Natural killer cell treated with Interleukin-12 subunit alpha and Interleukin-12 subunit beta and Interleukin-15 and Interleukin-18, amount 100 ng/mL, for 72 hours (primary cell): ENCODE measurements at regions not wholly inside any gene's neighbourhood (a gene's known extent, or its start where the extent isn't known, plus 50 kb on each side); places are given as distances from the start of the nearest gene placed in this dataset.

Experiments used
- ATAC-seq, 2 donors: fragments of 150-1000 bp; cut with Tn5 transposase in 1 of 2; sonication (Bioruptor Pico), chemical (Tn5 transposase) in 1 of 2; 2 replicates each; pipeline ENCODE4 v1.10.0; 2021
- DNase-seq: peaks from one replicate; pipeline ENCODE4 v3.0.0; 2022; ENCODE audit warnings: low spot score
- H3K27ac Mint-ChIP-seq, 2 donors: 1 replicate in 1 of 2; 2 replicates in 1 of 2; pipeline ENCODE4 v1.8.0; 2022; ENCODE audit warnings: mixed read lengths in 2 of 2, mild to moderate bottlenecking in 1 of 2, moderate library complexity in 1 of 2
- H3K27me3 Mint-ChIP-seq, 2 donors: 1 replicate in 1 of 2; 2 replicates in 1 of 2; pipeline ENCODE4 v1.8.0; 2022; ENCODE audit warnings: mixed read lengths in 2 of 2
- H3K36me3 Mint-ChIP-seq: one replicate; pipeline ENCODE4 v1.8.0; 2022; ENCODE audit warnings: mixed read lengths
- H3K4me1 Mint-ChIP-seq, 2 donors: 1 replicate in 1 of 2; 2 replicates in 1 of 2; pipeline ENCODE4 v1.8.0; 2022; ENCODE audit warnings: low read depth in 2 of 2, mixed read lengths in 2 of 2, mild to moderate bottlenecking in 1 of 2
- H3K4me3 Mint-ChIP-seq: one replicate; pipeline ENCODE4 v1.8.0; 2022; ENCODE audit warnings: mixed read lengths
- H3K9me3 Mint-ChIP-seq: 2 replicates; pipeline ENCODE4 v1.8.0; 2022; ENCODE audit warnings: mixed read lengths

DNA sequence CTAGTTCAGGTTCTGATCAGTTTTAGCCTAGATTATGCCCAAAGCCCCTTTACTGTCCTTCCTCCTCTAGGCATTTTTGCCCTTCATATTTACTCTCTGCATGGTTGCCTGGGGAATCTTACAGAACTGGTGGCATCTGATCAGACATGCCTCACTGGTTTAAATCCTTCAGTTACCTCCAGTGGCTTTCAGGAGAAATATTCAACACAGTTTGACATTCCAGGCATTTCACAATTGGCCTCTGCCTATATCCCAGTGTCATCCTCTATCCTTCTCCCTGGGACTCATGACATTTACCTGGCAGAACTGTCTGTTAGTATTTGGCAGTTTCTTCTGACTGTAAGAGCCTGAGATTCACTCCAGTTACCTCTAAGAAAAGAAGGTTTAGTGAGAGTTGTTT, 152.9 kb upstream of the MEIS1 start:
- H3K36me3 Mint-ChIP-seq, result no peaks in the 10 kb centered on the region
- no peak overlapping the region for H3K27ac Mint-ChIP-seq
- ATAC-seq (no peak), DNase-seq (no peak)
- peaks cover 4% of the 10 kb centered on the region for H3K9me3 Mint-ChIP-seq
- H3K27me3 Mint-ChIP-seq, result no peaks in the 10 kb centered on the region
- no peak overlapping the region for H3K4me3 Mint-ChIP-seq
- no peaks in the 10 kb centered on the region for H3K4me1 Mint-ChIP-seq

- H3K27ac Mint-ChIP-seq, result no peak overlapping the region
- H3K4me3 Mint-ChIP-seq, result no peak overlapping the region
Measured at GRCh38 chr2:66279024-66279423, 155.9 kb upstream of the MEIS1 start.

GRCh38 chr2:66275984-66276383, 158.9 kb upstream of the MEIS1 start:
- no peak for ATAC-seq
- Mint-ChIP-seq H3K4me3 (no peak overlapping the region), H3K27ac (no peak overlapping the region), H3K4me1 (no peaks in the 10 kb centered on the region), H3K36me3 (no peaks in the 10 kb centered on the region), H3K9me3 (no peaks in the 10 kb centered on the region), H3K27me3 (no peaks in the 10 kb centered on the region)
- no peak for DNase-seq

More at GRCh38 chr2:66279024-66279423, 155.9 kb upstream of the MEIS1 start:
- no peaks in the 10 kb centered on the region for H3K4me1 Mint-ChIP-seq
- no peaks in the 10 kb centered on the region for H3K36me3 Mint-ChIP-seq
- no peaks in the 10 kb centered on the region for H3K9me3 Mint-ChIP-seq
- no peak for DNase-seq
- no peaks in the 10 kb centered on the region for H3K27me3 Mint-ChIP-seq
- no peak for ATAC-seq

GRCh38 chr2:66273933-66274490, 160.9 kb upstream of the MEIS1 start:
- Mint-ChIP-seq H3K27me3 (no peaks in the 10 kb centered on the region), H3K27ac (no peak overlapping the region), H3K9me3 (no peaks in the 10 kb centered on the region), H3K36me3 (no peaks in the 10 kb centered on the region), H3K4me1 (no peaks in the 10 kb centered on the region), H3K4me3 (no peak overlapping the region)
- ATAC-seq (no peak), DNase-seq (no peak)

GRCh38 chr2:66272751-66273150, 162.2 kb upstream of the MEIS1 start:
- Mint-ChIP-seq H3K36me3 (no peaks in the 10 kb centered on the region), H3K4me1 (no peaks in the 10 kb centered on the region), H3K4me3 (no peak overlapping the region), H3K27ac (no peak overlapping the region), H3K27me3 (no peaks in the 10 kb centered on the region), H3K9me3 (no peaks in the 10 kb centered on the region)
- no peak for DNase-seq
- ATAC-seq, result no peak

DNA sequence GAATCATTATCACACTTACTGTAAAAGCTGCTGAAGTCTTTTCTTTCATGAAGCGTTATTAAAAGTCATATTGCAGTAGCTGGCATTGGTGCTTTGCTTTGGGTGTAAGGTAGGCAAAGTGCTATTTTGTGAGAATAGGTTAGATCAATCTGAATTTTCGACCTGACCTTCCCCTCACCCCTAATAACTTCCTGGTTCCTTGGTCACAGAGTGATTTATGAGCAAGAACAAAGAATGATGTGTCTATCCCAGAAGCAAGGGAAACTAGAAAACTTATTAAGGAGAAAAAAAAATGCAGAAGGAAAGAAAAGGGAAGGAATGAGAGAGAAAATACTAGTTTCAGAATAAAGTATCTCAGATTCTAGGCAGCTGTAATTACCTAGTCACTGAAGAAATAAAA, 163.1 kb upstream of the MEIS1 start:
- Mint-ChIP-seq H3K9me3 (no peaks in the 10 kb centered on the region), H3K4me1 (no peaks in the 10 kb centered on the region), H3K27ac (no peak overlapping the region), H3K4me3 (no peak overlapping the region), H3K36me3 (no peaks in the 10 kb centered on the region), H3K27me3 (no peaks in the 10 kb centered on the region)
- ATAC-seq, result no peak
- no peak for DNase-seq

GRCh38 chr2:66270247-66270646, 164.7 kb upstream of the MEIS1 start:
- Mint-ChIP-seq H3K27ac (no peak overlapping the region), H3K27me3 (no peaks in the 10 kb centered on the region), H3K9me3 (peaks cover 3% of the 10 kb centered on the region), H3K4me1 (no peaks in the 10 kb centered on the region), H3K36me3 (no peaks in the 10 kb centered on the region), H3K4me3 (no peak overlapping the region)
- ATAC-seq (no peak), DNase-seq (no peak)

DNA sequence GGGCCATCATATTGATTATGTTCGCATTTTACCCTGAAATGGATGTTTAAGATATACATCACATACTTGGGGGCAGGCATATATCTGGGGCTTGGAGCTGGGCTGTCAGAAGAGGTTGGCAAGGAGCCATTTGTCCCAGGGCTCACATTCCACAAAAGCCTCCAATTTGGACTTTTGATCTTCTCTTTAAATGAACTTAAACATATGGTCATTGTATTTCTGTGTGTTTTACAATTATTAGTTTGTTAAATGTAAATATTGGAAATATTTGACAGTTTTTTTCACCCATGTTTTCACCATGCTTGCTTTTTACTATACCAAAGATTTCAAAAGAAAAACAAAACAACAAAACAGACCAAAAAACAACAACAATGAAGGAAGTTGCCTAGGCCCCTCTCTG, 165.8 kb upstream of the MEIS1 start:
- H3K27me3 Mint-ChIP-seq, result no peaks in the 10 kb centered on the region
- no peak for ATAC-seq
- H3K27ac Mint-ChIP-seq, result no peak overlapping the region
- H3K9me3 Mint-ChIP-seq, result peaks cover 3% of the 10 kb centered on the region
- no peak for DNase-seq
- H3K36me3 Mint-ChIP-seq, result no peaks in the 10 kb centered on the region
- no peaks in the 10 kb centered on the region for H3K4me1 Mint-ChIP-seq
- H3K4me3 Mint-ChIP-seq, result no peak overlapping the region

- Mint-ChIP-seq H3K4me3 (no peak overlapping the region), H3K36me3 (no peaks in the 10 kb centered on the region), H3K4me1 (no peaks in the 10 kb centered on the region), H3K9me3 (peaks cover 3% of the 10 kb centered on the region), H3K27ac (no peak overlapping the region), H3K27me3 (no peaks in the 10 kb centered on the region)
- no peak for DNase-seq
- ATAC-seq, result no peak
Measured at GRCh38 chr2:66268756-66269155, 166.2 kb upstream of the MEIS1 start.

DNA sequence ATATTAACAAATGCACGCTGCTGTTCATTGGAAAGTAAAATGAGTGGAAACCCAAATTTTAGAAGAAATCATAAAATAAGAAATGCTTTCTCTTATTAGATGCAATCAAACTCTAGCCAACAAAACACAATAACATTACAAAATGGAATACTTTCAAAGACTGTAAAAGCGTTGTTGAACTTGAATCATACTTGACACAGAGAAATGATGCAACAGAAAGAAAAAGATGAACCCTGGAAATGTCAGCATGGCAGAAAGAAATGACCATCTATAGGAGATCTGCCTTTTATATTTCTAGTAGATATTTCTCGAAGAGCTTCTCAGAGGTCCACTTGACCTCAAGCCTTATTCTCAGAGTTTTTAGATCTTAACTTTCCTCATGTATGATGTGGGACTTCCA, 170.6 kb upstream of the MEIS1 start:
- ATAC-seq, result no peak
- H3K27ac Mint-ChIP-seq, result no peak overlapping the region
- H3K4me3 Mint-ChIP-seq, result no peak overlapping the region
- H3K27me3 Mint-ChIP-seq, result no peaks in the 10 kb centered on the region
- H3K36me3 Mint-ChIP-seq, result no peaks in the 10 kb centered on the region
- DNase-seq, result no peak
- no peaks in the 10 kb centered on the region for H3K4me1 Mint-ChIP-seq
- H3K9me3 Mint-ChIP-seq, result peaks cover 3% of the 10 kb centered on the region

- Mint-ChIP-seq H3K4me3 (no peak overlapping the region), H3K27ac (no peak overlapping the region), H3K36me3 (no peaks in the 10 kb centered on the region), H3K4me1 (no peaks in the 10 kb centered on the region), H3K27me3 (no peaks in the 10 kb centered on the region), H3K9me3 (no peaks in the 10 kb centered on the region)
- no peak for ATAC-seq
- DNase-seq, result no peak
Measured at GRCh38 chr2:66255867-66256266, 179.1 kb upstream of the MEIS1 start.

GRCh38 chr2:66255136-66255535, 179.8 kb upstream of the MEIS1 start:
- Mint-ChIP-seq H3K27me3 (no peaks in the 10 kb centered on the region), H3K4me3 (no peak overlapping the region), H3K4me1 (no peaks in the 10 kb centered on the region), H3K9me3 (no peaks in the 10 kb centered on the region), H3K36me3 (no peaks in the 10 kb centered on the region), H3K27ac (no peak overlapping the region)
- no peak for ATAC-seq
- no peak for DNase-seq

DNA sequence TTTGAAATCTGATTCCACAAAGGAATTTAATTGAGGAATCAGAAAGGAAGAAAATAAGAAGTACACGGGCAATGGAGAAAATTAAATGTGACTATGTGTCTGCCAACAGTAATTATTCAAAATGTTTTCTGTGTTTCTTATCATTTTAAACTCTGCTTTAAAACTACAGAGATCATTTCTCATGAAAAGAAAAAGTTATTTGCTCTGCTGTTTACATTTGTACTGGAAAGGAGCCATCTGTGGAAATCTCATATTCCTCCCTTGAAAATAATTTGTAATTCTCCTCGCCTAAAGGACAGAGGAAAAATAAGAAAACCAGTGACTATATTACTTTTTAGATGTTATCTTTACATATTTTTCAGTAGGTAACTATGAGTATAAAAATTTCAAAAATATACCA, 181.9 kb upstream of the MEIS1 start:
- Mint-ChIP-seq H3K27ac (no peak overlapping the region), H3K4me1 (no peaks in the 10 kb centered on the region), H3K9me3 (peaks cover 3% of the 10 kb centered on the region), H3K4me3 (no peak overlapping the region), H3K27me3 (no peaks in the 10 kb centered on the region), H3K36me3 (no peaks in the 10 kb centered on the region)
- no peak for ATAC-seq
- DNase-seq, result no peak

GRCh38 chr2:66252109-66252508, 182.8 kb upstream of the MEIS1 start:
- Mint-ChIP-seq H3K36me3 (no peaks in the 10 kb centered on the region), H3K9me3 (peaks cover 9% of the 10 kb centered on the region), H3K4me1 (no peaks in the 10 kb centered on the region), H3K4me3 (no peak overlapping the region), H3K27ac (no peak overlapping the region), H3K27me3 (no peaks in the 10 kb centered on the region)
- ATAC-seq (no peak), DNase-seq (no peak)

DNA sequence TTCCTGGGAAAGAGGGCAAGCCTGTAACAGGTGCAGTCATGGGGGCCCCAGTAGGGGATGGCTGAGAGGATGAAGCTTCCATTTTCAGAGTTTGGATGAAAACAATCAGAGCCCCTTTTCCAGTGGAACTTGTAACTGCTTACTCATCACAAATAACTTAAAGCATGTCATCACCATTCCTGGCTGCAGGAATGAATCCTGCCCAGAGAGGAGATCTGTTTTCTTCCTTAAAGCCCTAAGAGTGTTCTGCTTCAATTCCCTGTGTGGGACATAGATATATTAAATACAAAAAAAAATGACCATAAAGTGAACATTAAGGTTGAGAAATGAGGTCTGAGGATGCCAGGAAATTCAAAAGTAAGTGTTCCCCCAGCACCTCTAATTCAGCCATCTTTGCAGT, 183.4 kb upstream of the MEIS1 start:
- H3K27ac Mint-ChIP-seq, result no peak overlapping the region
- peaks cover 4% of the 10 kb centered on the region for H3K36me3 Mint-ChIP-seq
- no peak overlapping the region for H3K4me3 Mint-ChIP-seq
- H3K9me3 Mint-ChIP-seq, result peaks cover 12% of the 10 kb centered on the region
- H3K27me3 Mint-ChIP-seq, result no peaks in the 10 kb centered on the region
- H3K4me1 Mint-ChIP-seq, result no peaks in the 10 kb centered on the region
- no peak for ATAC-seq
- DNase-seq, result no peak
